H9 (cell line): ENCODE measurements at regions not wholly inside any gene's neighbourhood (a gene's known extent, or its start where the extent isn't known, plus 50 kb on each side); places are given as distances from the start of the nearest gene placed in this dataset.

ENCODE experiments used
- DNase-seq: peaks from one replicate; pipeline ENCODE4 v3.0.0-alpha.2; 2017
- H2AFZ ChIP-seq: one replicate; pipeline ENCODE4 v1.6.1; 2013; ENCODE audit warnings: mild to moderate bottlenecking, low read length, control low read depth, moderate library complexity
- H2AK5ac ChIP-seq: 2 replicates; pipeline ENCODE4 v1.6.1; 2013; ENCODE audit warnings: low read length, control low read depth, mixed read lengths; ENCODE audit not compliant: insufficient read length
- H2BK120ac ChIP-seq: one replicate; pipeline ENCODE4 v1.6.1; 2013; ENCODE audit warnings: low read depth, mild to moderate bottlenecking, low read length, control low read depth, inconsistent platforms; ENCODE audit not compliant: poor library complexity, severe bottlenecking
- H2BK12ac ChIP-seq: 2 replicates; pipeline ENCODE4 v1.6.1; 2013; ENCODE audit warnings: low read length, control low read depth, mixed read lengths, low read depth; ENCODE audit not compliant: insufficient read length
- H2BK15ac ChIP-seq: 2 replicates; pipeline ENCODE4 v1.6.1; 2013; ENCODE audit warnings: low read depth, low read length, control low read depth
- H2BK20ac ChIP-seq: one replicate; pipeline ENCODE4 v1.6.1; 2013; ENCODE audit warnings: low read depth, mild to moderate bottlenecking, low read length, control low read depth, inconsistent platforms; ENCODE audit not compliant: poor library complexity, severe bottlenecking
- H2BK5ac ChIP-seq: 2 replicates; pipeline ENCODE4 v1.6.1; 2013; ENCODE audit warnings: low read length, control low read depth, mixed read lengths; ENCODE audit not compliant: insufficient read length
- H3K14ac ChIP-seq: 2 replicates; pipeline ENCODE4 v1.6.1; 2013; ENCODE audit warnings: low read length, control low read depth; ENCODE audit not compliant: insufficient read depth
- H3K18ac ChIP-seq: 2 replicates; pipeline ENCODE4 v1.6.1; 2013; ENCODE audit warnings: low read depth, mild to moderate bottlenecking, mixed read lengths, low read length, control low read depth; ENCODE audit not compliant: insufficient read length
- H3K23ac ChIP-seq: 2 replicates; pipeline ENCODE4 v1.6.1; 2013; ENCODE audit warnings: low read length, control low read depth, mixed read lengths, low read depth; ENCODE audit not compliant: insufficient read length
- H3K23me2 ChIP-seq: 2 replicates; pipeline ENCODE4 v1.6.1; 2013; ENCODE audit warnings: low read depth, mild to moderate bottlenecking, mixed read lengths, low read length, control low read depth; ENCODE audit not compliant: insufficient read length, poor library complexity, severe bottlenecking
- H3K27ac ChIP-seq: 2 replicates; pipeline ENCODE4 v1.5.1; 2013; ENCODE audit warnings: low read length, control low read depth, mixed read lengths, low read depth; ENCODE audit not compliant: insufficient read length
- H3K27me3 ChIP-seq: 2 replicates; pipeline ENCODE4 v1.6.1; 2013; ENCODE audit warnings: low read length, control low read depth, inconsistent platforms; ENCODE audit not compliant: insufficient read depth
- H3K4ac ChIP-seq: 2 replicates; pipeline ENCODE4 v1.6.1; 2013; ENCODE audit warnings: low read depth, mild to moderate bottlenecking, control low read depth, inconsistent platforms, low read length, moderate library complexity
- H3K4me1 ChIP-seq: 2 replicates; pipeline ENCODE4 v1.6.1; 2013; ENCODE audit warnings: low read length, control low read depth, inconsistent platforms; ENCODE audit not compliant: insufficient read depth
- H3K4me2 ChIP-seq: 2 replicates; pipeline ENCODE4 v1.6.1; 2013; ENCODE audit warnings: low read length, control low read depth, mixed read lengths; ENCODE audit not compliant: insufficient read length, insufficient read depth
- H3K56ac ChIP-seq: 2 replicates; pipeline ENCODE4 v1.6.1; 2013; ENCODE audit warnings: low read depth, mild to moderate bottlenecking, mixed read lengths, low read length, control low read depth; ENCODE audit not compliant: insufficient read length
- H3K79me1 ChIP-seq: 2 replicates; pipeline ENCODE4 v1.6.1; 2013; ENCODE audit warnings: low read depth, mild to moderate bottlenecking, moderate library complexity, low read length, control low read depth, inconsistent platforms; ENCODE audit not compliant: insufficient read depth, poor library complexity, severe bottlenecking
- H3K79me2 ChIP-seq: 2 replicates; pipeline ENCODE4 v1.6.1; 2013; ENCODE audit warnings: low read length, control low read depth, inconsistent platforms; ENCODE audit not compliant: insufficient read depth
- H3K9ac ChIP-seq: 2 replicates; pipeline ENCODE4 v1.6.1; 2013; ENCODE audit warnings: low read length, control low read depth, mixed read lengths; ENCODE audit not compliant: insufficient read length; ENCODE audit errors: extremely low read depth
- H3K9me3 ChIP-seq: one replicate; pipeline ENCODE4 v1.6.1; 2013; ENCODE audit warnings: low read depth, low read length, inconsistent platforms; ENCODE audit not compliant: control insufficient read depth
- H3T11ph ChIP-seq: one replicate; pipeline ENCODE4 v1.6.1; 2013; ENCODE audit warnings: mild to moderate bottlenecking, low read length, control low read depth, inconsistent platforms
- H4K20me1 ChIP-seq: one replicate; pipeline ENCODE4 v1.6.1; 2013; ENCODE audit not compliant: control insufficient read depth, insufficient read length, insufficient read depth
- H4K5ac ChIP-seq: 2 replicates; pipeline ENCODE4 v1.6.1; 2013; ENCODE audit warnings: low read depth, mild to moderate bottlenecking, mixed read lengths, low read length, control low read depth; ENCODE audit not compliant: insufficient read length
- H4K8ac ChIP-seq: replicated peaks from 2 replicates; pipeline ENCODE4 v1.6.1; 2013; ENCODE audit warnings: low read length, control low read depth, mixed read lengths, low read depth; ENCODE audit not compliant: insufficient read length
- H4K91ac ChIP-seq: 2 replicates; pipeline ENCODE4 v1.6.1; 2013; ENCODE audit warnings: low read depth, mild to moderate bottlenecking, moderate library complexity, mixed read lengths, low read length, control low read depth; ENCODE audit not compliant: insufficient read length
- H3K27ac Mint-ChIP-seq, 3 experiments: 2 replicates in 2 of 3; 3 replicates in 1 of 3; pipeline ENCODE4 v1.8.0; 2020 to 2021; ENCODE audit warnings: mixed read lengths in 3 of 3, mild to moderate bottlenecking in 1 of 3, moderate library complexity in 1 of 3
- H3K27me3 Mint-ChIP-seq: 2 replicates; pipeline ENCODE4 v1.8.0; 2021; ENCODE audit warnings: low read depth, mild to moderate bottlenecking, moderate library complexity, mixed read lengths
- H3K36me3 Mint-ChIP-seq, 3 experiments: 2 replicates in 2 of 3; 3 replicates in 1 of 3; pipeline ENCODE4 v1.8.0; 2020 to 2021; ENCODE audit warnings: low read depth in 3 of 3, mixed read lengths in 3 of 3; ENCODE audit not compliant: insufficient read depth in 1 of 3
- H3K4me1 Mint-ChIP-seq, 2 experiments: 2 replicates each; pipeline ENCODE4 v1.8.0; 2020; ENCODE audit warnings: mixed read lengths in 2 of 2
- H3K4me3 Mint-ChIP-seq, 2 experiments: 2 replicates in 1 of 2; 3 replicates in 1 of 2; pipeline ENCODE4 v1.8.0; 2020 to 2021; ENCODE audit warnings: mild to moderate bottlenecking in 2 of 2, mixed read lengths in 2 of 2, moderate library complexity in 1 of 2
- H3K9me3 Mint-ChIP-seq, 2 experiments: 2 replicates in 1 of 2; 3 replicates in 1 of 2; pipeline ENCODE4 v1.8.0; 2020; ENCODE audit warnings: mild to moderate bottlenecking in 2 of 2, mixed read lengths in 2 of 2, moderate library complexity in 1 of 2
- TF ChIP-seq, protein P1 (sequence below): fragments of 200-600 bp; sonication (generic); conservative IDR thresholded peaks from 3 replicates; pipeline ENCODE4 v1.8.0; 2021; ENCODE audit warnings: antibody characterized with exemption, mild to moderate bottlenecking

DNA sequence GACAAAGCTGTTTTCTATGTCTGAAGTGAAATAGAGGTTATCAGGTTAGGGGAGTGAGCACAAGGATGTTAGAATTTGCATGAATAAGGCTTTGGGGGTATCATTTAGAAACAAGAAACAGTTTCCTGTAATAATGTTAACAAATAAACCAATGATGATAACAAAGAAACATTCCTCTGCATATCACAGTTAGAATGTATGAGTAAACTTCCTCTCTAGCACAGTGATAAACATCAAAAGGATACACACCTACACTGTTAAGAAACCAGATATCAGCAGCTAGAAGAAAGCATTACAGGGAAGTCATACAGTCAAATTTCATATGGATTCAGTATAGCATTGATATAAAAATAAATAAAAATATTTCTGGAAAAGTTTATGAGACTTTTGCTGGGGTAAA lies 340.0 kb upstream of the MAGEB16 start:
- no peaks in the 10 kb centered on the region for H3K27me3 Mint-ChIP-seq
- H2BK120ac ChIP-seq = no peak overlapping the region
- H3K14ac ChIP-seq = no peak overlapping the region
- no peak overlapping the region for H3K4me3 Mint-ChIP-seq
- no peaks in the 10 kb centered on the region for H3K23me2 ChIP-seq
- peaks cover 0 to 8% (median under 1%) of the 10 kb centered on the region in 3 experiments; a peak in 5 of 7 replicates for H3K36me3 Mint-ChIP-seq
- TF ChIP-seq, protein P1, sequence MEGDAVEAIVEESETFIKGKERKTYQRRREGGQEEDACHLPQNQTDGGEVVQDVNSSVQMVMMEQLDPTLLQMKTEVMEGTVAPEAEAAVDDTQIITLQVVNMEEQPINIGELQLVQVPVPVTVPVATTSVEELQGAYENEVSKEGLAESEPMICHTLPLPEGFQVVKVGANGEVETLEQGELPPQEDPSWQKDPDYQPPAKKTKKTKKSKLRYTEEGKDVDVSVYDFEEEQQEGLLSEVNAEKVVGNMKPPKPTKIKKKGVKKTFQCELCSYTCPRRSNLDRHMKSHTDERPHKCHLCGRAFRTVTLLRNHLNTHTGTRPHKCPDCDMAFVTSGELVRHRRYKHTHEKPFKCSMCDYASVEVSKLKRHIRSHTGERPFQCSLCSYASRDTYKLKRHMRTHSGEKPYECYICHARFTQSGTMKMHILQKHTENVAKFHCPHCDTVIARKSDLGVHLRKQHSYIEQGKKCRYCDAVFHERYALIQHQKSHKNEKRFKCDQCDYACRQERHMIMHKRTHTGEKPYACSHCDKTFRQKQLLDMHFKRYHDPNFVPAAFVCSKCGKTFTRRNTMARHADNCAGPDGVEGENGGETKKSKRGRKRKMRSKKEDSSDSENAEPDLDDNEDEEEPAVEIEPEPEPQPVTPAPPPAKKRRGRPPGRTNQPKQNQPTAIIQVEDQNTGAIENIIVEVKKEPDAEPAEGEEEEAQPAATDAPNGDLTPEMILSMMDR = no peak
- no peaks in the 10 kb centered on the region for H3K79me1 ChIP-seq
- no peak overlapping the region for H4K5ac ChIP-seq
- peaks cover 55 to 65% of the 10 kb centered on the region in 2 experiments for H3K9me3 Mint-ChIP-seq
- H3K18ac ChIP-seq = no peak overlapping the region
- no peak overlapping the region for H3T11ph ChIP-seq
- no peak overlapping the region for H3K27ac Mint-ChIP-seq
- H2BK12ac ChIP-seq = no peak overlapping the region
- no peak overlapping the region for H3K23ac ChIP-seq
- no peaks in the 10 kb centered on the region for H3K79me2 ChIP-seq
- no peak overlapping the region for H3K27ac ChIP-seq
- no peak overlapping the region for H2BK15ac ChIP-seq
- no peak for DNase-seq
- no peak overlapping the region for H3K4ac ChIP-seq
- H2BK20ac ChIP-seq = no peak overlapping the region
- H4K91ac ChIP-seq = no peak overlapping the region
- H3K4me1 ChIP-seq = no peaks in the 10 kb centered on the region
- H3K56ac ChIP-seq = no peak overlapping the region
- H3K27me3 ChIP-seq = no peaks in the 10 kb centered on the region
- H4K20me1 ChIP-seq = no peaks in the 10 kb centered on the region
- no peaks in the 10 kb centered on the region for H3K9me3 ChIP-seq
- no peak overlapping the region for H2BK5ac ChIP-seq
- H4K8ac ChIP-seq = no peak overlapping the region
- H3K4me1 Mint-ChIP-seq = no peaks in the 10 kb centered on the region
- H3K9ac ChIP-seq = no peak overlapping the region
- H2AFZ ChIP-seq = no peak overlapping the region
- H3K4me2 ChIP-seq = no peak overlapping the region
- no peak overlapping the region for H2AK5ac ChIP-seq
